HG03378 (cell line): ENCODE measurements at regions not wholly inside any gene's neighbourhood (a gene's known extent, or its start where the extent isn't known, plus 50 kb on each side); places are given as distances from the start of the nearest gene placed in this dataset.
"Not testable (repeated sequence)": the region's sequence is repeated elsewhere in the genome, so short reads cannot be mapped to it uniquely, and the experiment has no call there.

Experiments
- ATAC-seq: cut with Tn5 transposase; IDR thresholded peaks from one replicate; pipeline ENCODE4 v1.9.1; 2021; ENCODE audit warnings: mild to moderate bottlenecking, moderate library complexity; ENCODE audit not compliant: unreplicated experiment

GRCh38 chr7:81155654-81156373 lies 237.0 kb upstream of the SEMA3C start:
- ATAC-seq, result no peak

DNA sequence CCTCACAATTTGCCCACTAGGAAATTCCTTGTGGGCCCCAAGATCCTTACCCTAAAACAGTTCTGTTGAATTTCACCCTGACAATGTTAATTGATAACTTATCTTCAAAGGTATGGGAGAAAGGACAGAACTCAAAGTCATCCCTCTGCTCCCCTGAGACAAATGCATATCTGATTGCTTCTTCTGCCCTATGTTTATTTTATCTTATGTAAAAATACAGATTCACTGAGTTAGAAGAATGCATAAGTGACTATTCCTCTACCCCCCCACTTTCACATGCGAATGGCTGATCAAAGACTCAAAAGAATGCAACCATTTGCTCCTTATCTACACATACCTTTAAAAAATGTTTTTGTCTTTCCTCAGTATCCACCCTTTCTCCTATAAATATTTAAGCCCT lies 235.7 kb upstream of the SEMA3C start:
- ATAC-seq, result no peak

- not testable (repeated sequence) for ATAC-seq
Observed at GRCh38 chr7:81152925-81153324, 234.1 kb upstream of the SEMA3C start.

- ATAC-seq, result no peak
Observed at GRCh38 chr7:81150951-81151361, 232.1 kb upstream of the SEMA3C start.

- no peak for ATAC-seq
Observed at GRCh38 chr7:81143856-81144255, 225.0 kb upstream of the SEMA3C start.

GRCh38 chr7:81141257-81142205 lies 222.7 kb upstream of the SEMA3C start:
- not testable (repeated sequence) for ATAC-seq

DNA sequence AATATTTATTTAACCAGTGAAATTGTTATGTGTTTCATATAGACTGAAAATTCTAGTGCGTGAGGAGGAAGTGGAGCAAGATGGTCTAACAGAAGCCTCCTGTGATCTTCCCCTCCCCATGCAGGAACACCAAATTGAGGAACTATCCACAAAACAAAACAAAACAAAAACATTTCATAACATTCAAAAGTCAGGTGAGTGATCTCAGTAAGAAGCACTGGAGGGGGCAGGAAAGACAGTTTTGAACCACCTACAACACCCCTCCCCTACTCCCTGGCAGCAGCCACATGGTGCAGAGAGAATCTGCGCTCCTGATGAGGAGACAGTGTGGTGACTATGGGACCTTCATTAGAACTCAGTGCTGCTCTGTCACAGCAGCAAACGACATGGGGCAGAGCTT lies 221.9 kb upstream of the SEMA3C start:
- no peak for ATAC-seq

DNA sequence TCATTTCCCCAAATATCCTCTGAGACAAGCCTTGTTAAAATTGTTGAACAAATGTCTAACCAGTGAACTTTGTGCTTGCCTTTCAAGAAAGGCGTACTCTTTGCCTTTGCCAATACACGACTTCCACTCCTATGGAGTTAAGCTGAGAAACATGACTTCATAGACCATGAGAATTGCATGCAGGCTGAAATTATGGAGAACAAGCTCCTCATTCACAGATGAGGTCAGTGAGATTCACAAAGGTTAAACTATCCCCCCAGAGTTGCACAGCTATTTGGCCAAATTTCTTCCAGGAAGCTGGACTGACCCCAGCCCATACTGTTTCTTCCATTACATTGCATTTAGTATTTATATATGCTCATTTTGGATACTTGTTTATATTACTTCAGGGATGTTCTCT lies 221.4 kb upstream of the SEMA3C start:
- no peak for ATAC-seq

- no peak for ATAC-seq
Observed at GRCh38 chr7:81138870-81139269, 220.0 kb upstream of the SEMA3C start.

- ATAC-seq, result no peak
Observed at GRCh38 chr7:81135324-81135723, 216.5 kb upstream of the SEMA3C start.

- no peak for ATAC-seq
Observed at GRCh38 chr7:81128011-81128410, 209.2 kb upstream of the SEMA3C start.

DNA sequence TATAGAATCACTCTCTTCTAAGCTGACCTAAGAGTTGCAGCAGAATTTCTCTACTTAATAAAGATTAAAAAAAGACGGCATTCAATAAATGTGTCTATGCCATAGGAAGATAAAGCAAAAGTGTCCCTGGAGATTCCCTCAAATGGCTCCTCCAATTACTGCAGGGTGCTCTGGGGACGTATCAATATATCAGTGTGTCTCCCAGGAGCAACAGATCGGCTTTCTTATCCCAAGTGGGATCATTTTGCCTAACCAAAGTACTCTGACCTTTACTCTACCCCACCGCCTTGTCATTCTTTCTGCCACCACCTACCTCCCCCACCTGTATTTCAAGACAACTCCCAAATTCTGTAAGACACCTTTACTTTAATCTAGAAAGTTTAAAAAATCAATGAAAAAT lies 202.0 kb upstream of the SEMA3C start:
- no peak for ATAC-seq

- ATAC-seq, result no peak
Observed at GRCh38 chr7:81120111-81120510, 201.3 kb upstream of the SEMA3C start.

DNA sequence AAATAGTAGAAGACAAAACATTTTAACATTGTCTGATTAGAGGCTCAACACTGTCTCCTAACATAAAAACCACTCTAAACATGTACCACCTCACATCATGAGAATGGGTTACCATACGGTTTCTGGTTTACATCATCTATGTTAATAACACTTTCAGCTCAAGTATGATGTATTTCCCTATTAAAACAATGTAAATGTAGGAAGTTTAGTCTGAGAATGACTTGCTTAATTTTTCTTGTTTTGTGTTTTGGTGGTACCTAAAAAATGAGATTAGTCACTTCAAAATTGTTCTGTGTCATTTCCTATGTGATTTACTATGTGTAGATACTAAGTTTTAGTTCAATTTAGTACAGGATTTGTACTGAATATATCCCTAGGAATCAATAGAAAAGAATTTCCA lies 195.8 kb upstream of the SEMA3C start:
- ATAC-seq, result no peak

DNA sequence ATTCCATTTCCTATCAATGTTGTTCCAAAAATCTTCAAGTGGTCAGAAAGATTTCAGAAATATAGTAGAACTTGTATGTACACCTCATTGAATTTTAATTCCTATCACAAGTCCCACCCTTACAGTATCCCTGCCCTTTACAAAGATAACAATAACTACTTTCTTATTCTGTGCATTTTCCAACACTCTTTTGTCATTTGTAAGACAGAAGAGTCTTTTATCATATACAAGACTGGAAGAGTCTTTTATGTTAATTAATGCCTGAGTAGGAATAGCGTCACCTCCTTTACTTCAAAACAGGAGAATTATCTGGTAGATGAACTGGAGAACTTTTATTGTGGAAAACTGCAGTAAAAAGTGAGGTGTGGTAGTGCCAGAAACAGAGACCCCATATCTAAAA lies 193.9 kb upstream of the SEMA3C start:
- no peak for ATAC-seq

GRCh38 chr7:81111781-81112540 lies 193.1 kb upstream of the SEMA3C start:
- ATAC-seq, result no peak

DNA sequence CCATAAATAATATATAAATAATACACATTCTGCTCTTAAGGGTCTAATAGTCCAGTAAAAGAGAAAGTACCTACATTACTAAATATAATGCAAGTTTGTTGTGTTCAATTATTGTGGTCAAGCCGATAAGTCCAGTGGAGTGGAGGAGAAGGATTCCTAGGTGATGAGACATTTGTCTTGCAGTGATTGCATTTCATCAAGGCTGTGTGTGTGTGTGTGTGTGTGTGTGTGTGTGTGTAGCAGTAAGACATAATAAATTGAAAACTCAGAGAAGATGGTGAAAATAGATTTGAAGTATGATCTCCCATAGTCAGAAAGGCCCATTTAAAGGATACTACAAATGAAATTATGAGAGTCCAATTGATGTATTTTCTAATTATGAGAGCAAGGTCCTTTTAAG lies 192.5 kb upstream of the SEMA3C start:
- no peak for ATAC-seq

DNA sequence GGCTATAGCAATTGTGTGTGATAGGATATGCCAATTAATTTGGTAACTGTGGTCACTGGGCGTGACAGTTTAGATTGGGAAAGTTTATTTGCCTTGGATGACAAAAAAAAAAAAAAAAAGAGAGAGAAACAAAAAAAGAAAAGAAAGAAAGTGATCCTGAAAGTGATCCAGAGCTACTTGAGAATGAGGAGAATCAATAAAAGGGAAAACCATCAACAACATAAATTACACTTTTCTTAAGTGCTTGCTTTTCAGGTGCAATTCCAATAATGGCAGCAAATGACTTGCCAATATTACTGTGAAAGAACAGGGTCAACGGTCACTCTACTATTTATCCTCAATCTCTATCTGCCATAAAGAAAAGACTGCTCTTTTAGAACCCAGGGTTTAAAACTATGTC lies 191.8 kb upstream of the SEMA3C start:
- ATAC-seq, result no peak

DNA sequence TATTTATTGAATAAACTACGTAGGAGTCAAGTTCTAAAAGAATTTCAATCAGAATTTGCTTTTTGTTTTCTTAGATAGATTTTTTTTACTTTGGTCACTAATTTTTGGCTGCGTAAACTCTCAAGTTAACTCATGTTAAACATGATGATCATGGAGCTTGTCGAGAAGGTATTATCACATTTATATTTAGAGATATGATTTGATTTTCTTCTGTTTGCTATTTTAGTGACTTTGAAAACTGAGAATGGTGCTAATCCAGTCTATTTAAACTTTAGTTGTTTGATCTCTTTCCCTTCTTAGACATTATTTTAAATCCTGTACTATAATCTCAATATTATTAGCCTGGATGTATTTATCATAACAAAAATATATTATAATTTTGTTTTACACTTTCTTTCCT lies 179.4 kb upstream of the SEMA3C start:
- ATAC-seq, result no peak

- no peak for ATAC-seq
Observed at GRCh38 chr7:81094952-81095351, 176.1 kb upstream of the SEMA3C start.

DNA sequence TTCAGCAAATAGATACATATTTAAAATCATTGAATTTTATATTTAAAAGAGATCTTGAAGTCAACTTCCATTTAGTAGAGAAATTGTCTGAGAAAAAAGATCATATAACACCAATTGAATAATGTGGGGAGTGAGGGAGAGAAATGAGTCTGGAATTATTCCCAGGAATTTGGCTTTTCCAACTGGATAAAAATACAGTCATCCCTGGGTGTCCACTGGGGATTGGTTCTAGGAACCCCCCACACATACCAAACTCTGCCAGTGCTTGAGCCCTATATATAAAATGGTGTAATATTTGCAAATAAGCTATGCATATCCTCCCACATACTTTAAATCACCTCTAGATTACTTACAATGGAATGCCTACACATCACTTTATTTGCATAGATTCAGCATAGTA lies 162.8 kb upstream of the SEMA3C start:
- no peak for ATAC-seq
